Astrocyte (in vitro differentiated cells and primary cell): ENCODE measurements at regions not wholly inside any gene's neighbourhood (a gene's known extent, or its start where the extent isn't known, plus 50 kb on each side); places are given as distances from the start of the nearest gene placed in this dataset.

ENCODE experiments used
- EZH2 ChIP-seq: IDR thresholded peaks from 2 replicates; pipeline ENCODE4 v1.6.1; 2012; ENCODE audit warnings: mild to moderate bottlenecking, low read length, inconsistent platforms; ENCODE audit not compliant: insufficient read depth
- TF ChIP-seq, protein P1 (sequence below): IDR thresholded peaks from 2 replicates; pipeline ENCODE4 v1.5.1; 2011; ENCODE audit warnings: low read depth, mild to moderate bottlenecking, inconsistent platforms, low read length, moderate library complexity; ENCODE audit not compliant: insufficient read depth

DNA sequence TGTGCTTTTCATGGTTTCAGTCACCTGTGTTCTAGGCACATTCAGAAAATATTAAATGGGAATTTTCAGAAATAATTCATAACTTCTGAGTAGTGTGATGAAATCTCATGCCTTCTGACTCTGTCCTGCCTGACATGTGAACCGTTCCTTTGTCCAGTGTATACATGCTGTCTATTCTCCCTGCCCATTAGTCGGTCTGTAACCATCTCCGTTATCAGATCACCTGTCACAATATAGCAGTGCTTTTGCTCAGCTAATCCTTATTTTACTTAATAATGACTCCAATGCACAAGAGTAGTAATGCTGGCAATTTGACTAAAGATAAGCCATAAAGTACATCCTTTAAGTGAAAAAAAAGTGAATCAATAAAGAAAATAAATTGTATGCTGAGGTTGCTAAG, 597.5 kb downstream of the BRINP3 start:
- TF ChIP-seq, protein P1, sequence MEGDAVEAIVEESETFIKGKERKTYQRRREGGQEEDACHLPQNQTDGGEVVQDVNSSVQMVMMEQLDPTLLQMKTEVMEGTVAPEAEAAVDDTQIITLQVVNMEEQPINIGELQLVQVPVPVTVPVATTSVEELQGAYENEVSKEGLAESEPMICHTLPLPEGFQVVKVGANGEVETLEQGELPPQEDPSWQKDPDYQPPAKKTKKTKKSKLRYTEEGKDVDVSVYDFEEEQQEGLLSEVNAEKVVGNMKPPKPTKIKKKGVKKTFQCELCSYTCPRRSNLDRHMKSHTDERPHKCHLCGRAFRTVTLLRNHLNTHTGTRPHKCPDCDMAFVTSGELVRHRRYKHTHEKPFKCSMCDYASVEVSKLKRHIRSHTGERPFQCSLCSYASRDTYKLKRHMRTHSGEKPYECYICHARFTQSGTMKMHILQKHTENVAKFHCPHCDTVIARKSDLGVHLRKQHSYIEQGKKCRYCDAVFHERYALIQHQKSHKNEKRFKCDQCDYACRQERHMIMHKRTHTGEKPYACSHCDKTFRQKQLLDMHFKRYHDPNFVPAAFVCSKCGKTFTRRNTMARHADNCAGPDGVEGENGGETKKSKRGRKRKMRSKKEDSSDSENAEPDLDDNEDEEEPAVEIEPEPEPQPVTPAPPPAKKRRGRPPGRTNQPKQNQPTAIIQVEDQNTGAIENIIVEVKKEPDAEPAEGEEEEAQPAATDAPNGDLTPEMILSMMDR = no peak
- no peak for TF ChIP-seq EZH2
